Esophagus squamous epithelium (tissue), 5 donors: ENCODE measurements at regions not wholly inside any gene's neighbourhood (a gene's known extent, or its start where the extent isn't known, plus 50 kb on each side); places are given as distances from the start of the nearest gene placed in this dataset.

Source experiments
- DNase-seq: peaks from one replicate; lab custom pipeline; 2025; lab: John Stamatoyannopoulos, UW
- H3K27ac ChIP-seq, 4 donors: fragments of 200-600 bp; sonication (generic); one replicate each; pipeline ENCODE4 v1.5.1; 2016 to 2019; ENCODE audit warnings: mild to moderate bottlenecking in 1 of 4
- H3K27me3 ChIP-seq, 4 donors: fragments of 200-600 bp; sonication (generic); 1 replicate in 3 of 4; 2 replicates in 1 of 4; pipeline versions ENCODE4 v1.5.1 to v1.6.0; 2017 to 2021; ENCODE audit warnings: antibody characterized with exemption in 1 of 4
- H3K36me3 ChIP-seq, 3 donors: fragments of 200-600 bp; sonication (generic); one replicate each; pipeline ENCODE4 v1.5.1; 2016 to 2019
- H3K4me1 ChIP-seq, 3 donors: fragments of 200-600 bp; sonication (generic); one replicate each; pipeline ENCODE4 v1.5.1; 2017 to 2019
- H3K4me3 ChIP-seq, 4 donors: fragments of 200-600 bp; sonication (generic); 1 replicate in 3 of 4; 2 replicates in 1 of 4; pipeline ENCODE4 v1.5.1; 2016 to 2019; ENCODE audit warnings: mild to moderate bottlenecking in 2 of 4, moderate library complexity in 1 of 4
- H3K9me3 ChIP-seq, 3 donors: fragments of 200-600 bp; sonication (generic); one replicate each; pipeline ENCODE4 v1.5.1; 2016 to 2019
- POLR2A ChIP-seq, 4 donors: fragments of 450-650 bp; IDR thresholded peaks; one replicate each; pipeline ENCODE4 v1.6.1; 2017; ENCODE audit warnings: antibody characterized with exemption in 4 of 4, mild to moderate bottlenecking in 4 of 4, moderate library complexity in 3 of 4
- WGBS, 2 donors: methylation state at CpG; one replicate each; pipeline ENCODE4 v1.1.5; 2018; 5-methylcytosine and 5-hydroxymethylcytosine counted together
- intact Hi-C: fragments of 100-400 bp; cut with DNase I; formaldehyde crosslinking; loops from one replicate; pipeline ENCODE4 v1.15.0; 2022
- TF ChIP-seq, protein P1 (sequence below), 6 experiments: fragments of 450-650 bp in 4 of 6; fragments of 200-600 bp in 2 of 6; sonication (generic) in 2 of 6; IDR thresholded peaks; one replicate each; pipeline ENCODE4 v1.5.1; 2016 to 2019; ENCODE audit warnings: antibody characterized with exemption in 6 of 6, mild to moderate bottlenecking in 4 of 6, moderate library complexity in 4 of 6
- donor health status: DM: yes; HTN: yes; CAD: no.

DNA sequence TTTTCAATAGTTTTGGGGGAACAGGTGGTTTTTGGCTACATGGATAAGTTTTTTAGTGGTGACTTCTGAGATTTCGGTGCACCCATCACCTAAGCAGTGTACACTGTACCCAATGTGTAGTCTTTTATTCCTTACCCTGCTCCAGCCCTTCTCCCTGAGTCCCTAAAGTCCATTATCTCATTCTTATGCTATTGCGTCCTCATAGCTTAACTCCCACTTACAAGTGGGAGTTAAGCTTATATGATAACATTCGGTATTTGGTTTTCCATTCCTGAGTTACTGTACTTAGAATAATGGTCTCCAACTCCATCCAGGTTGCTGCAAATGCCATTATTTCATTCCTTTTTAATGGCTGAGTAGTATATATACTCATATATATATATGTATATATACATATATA lies 90.9 kb upstream of the ACSL3 start:
- intact Hi-C loops: no loop called here
- no peak for DNase-seq
- TF ChIP-seq POLR2A (IDR thresholded peaks at IDR 0.05): no peak
- TF ChIP-seq, protein P1, sequence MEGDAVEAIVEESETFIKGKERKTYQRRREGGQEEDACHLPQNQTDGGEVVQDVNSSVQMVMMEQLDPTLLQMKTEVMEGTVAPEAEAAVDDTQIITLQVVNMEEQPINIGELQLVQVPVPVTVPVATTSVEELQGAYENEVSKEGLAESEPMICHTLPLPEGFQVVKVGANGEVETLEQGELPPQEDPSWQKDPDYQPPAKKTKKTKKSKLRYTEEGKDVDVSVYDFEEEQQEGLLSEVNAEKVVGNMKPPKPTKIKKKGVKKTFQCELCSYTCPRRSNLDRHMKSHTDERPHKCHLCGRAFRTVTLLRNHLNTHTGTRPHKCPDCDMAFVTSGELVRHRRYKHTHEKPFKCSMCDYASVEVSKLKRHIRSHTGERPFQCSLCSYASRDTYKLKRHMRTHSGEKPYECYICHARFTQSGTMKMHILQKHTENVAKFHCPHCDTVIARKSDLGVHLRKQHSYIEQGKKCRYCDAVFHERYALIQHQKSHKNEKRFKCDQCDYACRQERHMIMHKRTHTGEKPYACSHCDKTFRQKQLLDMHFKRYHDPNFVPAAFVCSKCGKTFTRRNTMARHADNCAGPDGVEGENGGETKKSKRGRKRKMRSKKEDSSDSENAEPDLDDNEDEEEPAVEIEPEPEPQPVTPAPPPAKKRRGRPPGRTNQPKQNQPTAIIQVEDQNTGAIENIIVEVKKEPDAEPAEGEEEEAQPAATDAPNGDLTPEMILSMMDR (IDR thresholded peaks at IDR 0.05): no peak
- H3K27me3 ChIP-seq: peaks cover 0 to 5% (median 0%) of the 10 kb centered on the region in 4 donors
- no peaks in the 10 kb centered on the region for H3K4me1 ChIP-seq
- H3K9me3 ChIP-seq: no peaks in the 10 kb centered on the region
- WGBS, 2 donors: 87 to 98% methylated on average over 3 of the region's 3 CpGs
- H3K27ac ChIP-seq: no peak overlapping the region
- H3K4me3 ChIP-seq: no peak overlapping the region
- H3K36me3 ChIP-seq: no peaks in the 10 kb centered on the region

DNA sequence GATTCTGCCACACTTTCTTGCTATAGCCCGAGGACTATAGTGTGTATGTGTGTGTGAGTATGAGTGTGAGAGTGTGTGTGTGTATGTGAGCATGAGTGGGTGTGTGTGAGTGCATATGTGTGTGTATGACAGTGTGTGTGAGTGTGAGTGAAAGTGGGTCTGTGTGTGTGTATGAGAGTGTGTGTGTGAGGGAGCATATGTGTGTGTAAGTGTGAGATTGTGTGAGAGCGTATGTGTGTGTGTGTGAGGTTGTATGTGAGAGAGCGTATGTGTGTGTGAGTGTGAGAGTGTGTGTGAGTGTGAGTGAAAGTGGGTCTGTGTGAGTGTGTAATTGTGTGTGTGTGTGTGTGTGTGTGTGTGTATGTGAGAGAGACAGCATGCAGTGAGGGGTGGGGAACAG lies 89.0 kb upstream of the ACSL3 start:
- TF ChIP-seq, protein P1 (IDR thresholded peaks at IDR 0.05): no peak
- no peak for TF ChIP-seq POLR2A (IDR thresholded peaks at IDR 0.05)
- 80 to 89% methylated on average over 3 of the region's 3 CpGs for WGBS, 2 donors
- H3K4me1 ChIP-seq: no peaks in the 10 kb centered on the region
- H3K27me3 ChIP-seq: no peaks in the 10 kb centered on the region
- no peak for DNase-seq
- no peaks in the 10 kb centered on the region for H3K9me3 ChIP-seq
- H3K4me3 ChIP-seq: no peak overlapping the region
- H3K36me3 ChIP-seq: no peaks in the 10 kb centered on the region
- intact Hi-C loops: no loop called here
- no peak overlapping the region for H3K27ac ChIP-seq

DNA sequence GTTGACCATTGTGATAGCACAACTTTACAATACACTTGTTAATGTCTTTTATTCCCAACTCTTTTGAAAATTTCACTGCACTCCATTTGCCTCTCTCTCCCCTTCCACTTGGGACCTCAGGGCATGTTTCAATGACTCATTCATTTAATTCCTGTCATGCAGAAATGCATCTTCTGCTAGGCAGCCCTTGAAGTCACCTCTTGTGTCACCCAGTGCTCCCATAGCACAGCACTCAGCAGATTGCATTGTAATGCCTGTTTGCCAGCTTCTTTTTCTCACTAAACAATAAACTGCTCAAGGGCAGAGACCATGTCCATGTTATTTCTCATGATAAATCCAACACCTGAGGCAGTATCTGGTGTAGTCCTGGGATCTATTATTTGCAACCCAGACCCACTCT lies 85.9 kb upstream of the ACSL3 start:
- H3K9me3 ChIP-seq: no peaks in the 10 kb centered on the region
- no peak overlapping the region for H3K27ac ChIP-seq
- no peaks in the 10 kb centered on the region for H3K36me3 ChIP-seq
- H3K27me3 ChIP-seq: no peaks in the 10 kb centered on the region
- H3K4me3 ChIP-seq: no peak overlapping the region
- intact Hi-C loops: no loop called here
- DNase-seq: no peak
- no peaks in the 10 kb centered on the region for H3K4me1 ChIP-seq
- TF ChIP-seq, protein P1 (IDR thresholded peaks at IDR 0.05): no peak
- no peak for TF ChIP-seq POLR2A (IDR thresholded peaks at IDR 0.05)

DNA sequence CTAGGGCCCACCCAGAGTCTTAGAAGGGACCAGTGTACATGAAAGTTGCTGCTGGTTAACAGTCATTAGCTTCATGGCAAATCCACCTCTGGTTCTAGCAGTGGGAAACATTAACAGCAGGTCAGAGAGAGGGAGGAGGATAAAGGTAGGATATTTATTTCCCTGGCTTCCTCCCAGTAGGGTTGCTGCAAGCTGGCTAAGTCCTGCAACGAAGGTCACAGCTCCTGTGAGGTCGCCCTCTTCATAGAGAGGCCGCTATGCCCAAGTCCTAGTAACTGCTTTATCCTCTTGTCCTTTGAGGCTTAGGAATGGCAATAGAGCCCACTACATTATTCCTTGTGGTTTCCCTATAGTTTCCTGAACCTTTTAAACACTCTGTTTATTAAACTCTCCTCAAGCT lies 84.0 kb upstream of the ACSL3 start:
- 80 to 83% methylated on average over 3 of the region's 3 CpGs for WGBS, 2 donors

DNA sequence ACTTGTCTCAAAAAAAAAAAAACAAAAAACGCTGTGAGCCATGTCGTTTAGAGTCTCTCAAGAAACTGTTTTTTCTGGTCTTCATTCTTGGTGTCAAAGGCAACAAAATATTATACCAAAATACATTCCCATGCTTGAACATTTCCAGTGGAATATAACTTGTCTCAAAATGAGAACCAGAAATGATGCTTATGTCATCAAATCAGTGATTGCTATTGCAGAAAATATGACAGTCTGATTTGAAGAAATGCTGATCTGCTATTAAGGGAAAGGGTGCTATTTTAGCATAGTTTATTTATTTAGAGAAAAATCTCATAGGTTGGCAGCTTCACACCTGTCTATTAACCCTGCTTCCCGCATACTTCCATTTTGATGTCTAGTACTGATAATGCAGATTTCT lies 82.4 kb upstream of the ACSL3 start:
- DNase-seq: no peak
- TF ChIP-seq, protein P1 (IDR thresholded peaks at IDR 0.05): no peak
- no peak for TF ChIP-seq POLR2A (IDR thresholded peaks at IDR 0.05)
- no peaks in the 10 kb centered on the region for H3K9me3 ChIP-seq
- no peak overlapping the region for H3K4me3 ChIP-seq
- H3K36me3 ChIP-seq: no peaks in the 10 kb centered on the region
- H3K27ac ChIP-seq: no peak overlapping the region
- 66 to 75% methylated on average over 3 of the region's 3 CpGs for WGBS, 2 donors
- intact Hi-C loops: no loop called here
- H3K27me3 ChIP-seq: no peaks in the 10 kb centered on the region
- H3K4me1 ChIP-seq: no peaks in the 10 kb centered on the region

More for the DNA sequence above, 84.0 kb upstream of the ACSL3 start:
- Histone ChIP-seq H3K27me3 (no peaks in the 10 kb centered on the region), H3K27ac (no peak overlapping the region), H3K9me3 (no peaks in the 10 kb centered on the region), H3K4me3 (no peak overlapping the region), H3K4me1 (no peaks in the 10 kb centered on the region), H3K36me3 (no peaks in the 10 kb centered on the region)
- intact Hi-C loops: no loop called here
- no peak for TF ChIP-seq POLR2A (IDR thresholded peaks at IDR 0.05)
- TF ChIP-seq, protein P1 (IDR thresholded peaks at IDR 0.05): no peak
- DNase-seq: no peak
